G401 (cell line): ENCODE measurements at regions not wholly inside any gene's neighbourhood (a gene's known extent, or its start where the extent isn't known, plus 50 kb on each side); places are given as distances from the start of the nearest gene placed in this dataset.

ENCODE experiments used
- DNase-seq: peaks from one replicate; pipeline ENCODE4 v3.0.0-alpha.2; 2015; ENCODE audit warnings: low spot score
- in situ Hi-C: cut with HindIII; loops from 2 replicates; pipeline ENCODE4 v1.10.0; 2016; ENCODE audit warnings: low sequenced_read_pairs, mixed read lengths

DNA sequence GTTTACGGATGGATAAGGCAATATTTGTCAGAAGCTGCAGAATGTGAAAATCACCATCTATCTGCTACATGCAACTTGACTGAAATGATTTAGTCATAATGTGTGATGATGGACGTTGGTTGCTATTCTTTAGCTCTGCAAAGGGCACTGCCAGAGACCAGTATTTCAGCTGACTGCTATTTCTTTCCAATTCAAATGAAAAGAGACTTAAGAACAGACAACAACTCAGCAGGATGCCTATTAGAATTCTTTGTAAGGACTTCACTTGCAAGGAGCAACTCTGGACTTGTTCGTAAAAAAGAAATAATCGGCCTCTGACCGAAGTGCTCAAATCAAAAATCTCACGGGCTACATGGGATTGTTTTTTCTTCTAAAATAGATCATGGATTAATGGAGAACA, 262.7 kb downstream of the DHX15 start:
- in situ Hi-C loops = no loop called here
- DNase-seq = peak; percentile 48

DNA sequence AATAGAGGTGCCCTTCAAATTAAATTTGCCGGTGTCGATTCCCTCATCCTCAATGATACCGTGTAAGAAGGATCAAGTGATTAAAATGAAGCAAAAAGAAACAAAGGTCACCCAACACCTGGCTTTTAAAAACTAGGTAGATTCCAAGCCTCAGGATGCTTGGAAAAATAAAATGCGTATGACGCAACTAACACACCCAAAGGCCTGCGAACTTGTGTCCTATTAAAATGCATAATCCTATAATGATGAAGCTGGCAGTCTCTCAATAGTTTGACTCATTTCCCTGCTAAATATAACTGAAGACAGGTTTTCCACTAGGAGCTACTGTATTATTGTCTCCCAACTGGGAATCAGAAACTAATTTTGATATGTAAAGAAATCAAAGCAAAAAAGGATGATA, 263.2 kb downstream of the DHX15 start:
- DNase-seq = no peak
- in situ Hi-C loops = no loop called here

DNA sequence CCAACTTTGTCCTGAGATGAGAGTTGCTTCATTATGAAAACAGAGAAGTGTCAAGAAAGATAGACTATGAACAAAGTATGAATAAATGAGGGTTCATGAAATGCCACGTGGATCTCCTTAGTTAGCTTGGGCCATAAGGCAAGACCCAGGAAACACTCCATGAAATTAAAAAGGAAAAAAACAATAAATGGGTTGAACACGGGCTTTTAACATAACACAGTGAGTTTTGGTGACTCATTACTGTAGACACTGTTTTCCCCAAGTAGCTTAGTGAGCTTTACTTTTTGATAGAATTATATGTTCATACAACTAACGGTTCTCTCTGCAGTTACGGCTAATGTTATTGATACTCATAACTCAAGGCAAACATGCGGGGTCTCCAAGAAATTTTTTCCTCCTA, 265.0 kb downstream of the DHX15 start:
- no peak for DNase-seq
- in situ Hi-C loops = no loop called here

DNA sequence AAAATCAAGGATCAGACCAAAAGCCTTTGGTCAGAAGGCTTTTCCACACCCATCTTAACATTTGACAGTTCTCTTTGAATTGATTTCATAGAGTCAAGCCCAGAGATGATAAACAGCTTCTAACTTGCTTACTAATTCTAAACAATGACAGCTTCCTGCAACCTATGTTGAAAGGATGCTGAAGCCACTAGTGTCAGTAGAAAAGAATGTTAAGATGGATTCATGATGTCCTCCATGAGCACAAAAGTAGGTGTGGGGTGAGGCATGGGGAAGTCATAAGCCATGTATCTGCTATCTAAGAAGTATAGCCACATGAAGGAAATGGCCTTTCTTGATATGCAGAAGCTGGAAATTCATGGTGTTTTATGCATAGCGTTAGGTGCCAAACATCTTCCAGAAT, 269.3 kb downstream of the DHX15 start:
- in situ Hi-C loops = no loop called here
- no peak for DNase-seq

DNA sequence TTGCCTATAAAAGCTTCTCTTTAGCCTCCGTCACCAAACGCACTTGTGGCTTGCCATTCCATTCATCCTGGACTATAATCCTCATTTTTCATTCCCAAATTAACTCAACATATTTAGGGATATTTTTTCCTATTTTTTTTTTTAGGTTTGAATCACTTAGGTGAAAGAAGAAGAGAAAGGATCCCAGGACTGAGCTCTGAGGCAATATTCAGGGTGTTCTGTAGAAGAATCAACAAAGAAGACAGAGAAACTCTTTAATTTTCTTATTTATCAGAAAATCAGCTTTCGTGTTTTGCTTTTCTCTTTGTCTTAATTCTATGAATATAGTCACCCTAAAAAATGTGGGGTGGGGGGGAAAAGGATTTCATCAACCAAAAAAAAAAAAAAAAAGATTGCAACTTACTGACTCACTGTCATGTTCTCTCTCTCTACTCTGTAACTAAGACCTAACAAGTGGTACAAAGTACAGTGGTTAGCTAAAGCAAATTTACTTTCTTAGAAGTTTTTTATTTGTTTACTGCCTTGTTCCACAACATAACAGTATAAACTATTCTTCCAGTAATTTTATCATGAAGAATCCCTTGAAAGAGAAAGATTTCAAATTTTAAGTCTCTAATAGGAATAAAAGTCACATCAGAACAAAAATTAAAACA, 272.0 kb downstream of the DHX15 start:
- DNase-seq = no peak
- in situ Hi-C loops = no loop called here

DNA sequence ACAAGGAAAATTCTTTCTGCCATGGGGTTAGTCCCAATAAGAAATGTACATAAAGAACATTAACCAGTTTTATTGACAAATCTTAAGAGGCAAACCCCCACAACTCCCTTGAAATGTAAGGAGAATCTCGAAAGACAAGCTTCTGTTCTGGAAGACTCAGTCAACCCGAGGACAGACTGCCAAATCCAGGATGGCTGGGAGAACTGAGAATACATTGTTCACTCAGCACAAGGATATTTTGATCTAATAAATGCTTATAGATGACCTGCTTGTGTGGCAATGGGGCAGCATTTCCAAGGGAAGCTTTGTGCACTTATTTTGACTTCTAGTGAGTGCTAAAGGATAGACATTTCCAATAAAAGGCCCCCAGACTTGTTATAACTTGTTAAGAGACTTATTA, 280.4 kb downstream of the DHX15 start:
- in situ Hi-C loops = no loop called here
- no peak for DNase-seq

DNA sequence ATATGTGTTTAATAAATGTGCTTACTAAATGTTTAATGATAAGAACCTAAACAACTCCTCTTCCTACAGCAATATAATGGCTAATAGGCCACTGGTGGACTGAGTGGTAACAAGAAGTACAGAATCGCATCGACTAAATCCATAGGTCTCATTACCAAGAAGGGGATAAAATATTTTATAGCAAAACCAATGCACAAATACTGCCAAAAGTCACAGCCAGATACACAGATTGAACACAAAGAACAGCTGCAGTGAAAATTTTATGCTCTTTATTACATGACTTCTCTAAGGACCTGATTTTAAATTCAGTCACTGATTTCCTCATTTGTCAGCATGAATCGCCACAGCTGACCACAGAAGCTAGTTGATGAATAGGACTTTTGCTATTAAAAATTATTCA, 285.4 kb downstream of the DHX15 start:
- DNase-seq = no peak
- in situ Hi-C loops = no loop called here

DNA sequence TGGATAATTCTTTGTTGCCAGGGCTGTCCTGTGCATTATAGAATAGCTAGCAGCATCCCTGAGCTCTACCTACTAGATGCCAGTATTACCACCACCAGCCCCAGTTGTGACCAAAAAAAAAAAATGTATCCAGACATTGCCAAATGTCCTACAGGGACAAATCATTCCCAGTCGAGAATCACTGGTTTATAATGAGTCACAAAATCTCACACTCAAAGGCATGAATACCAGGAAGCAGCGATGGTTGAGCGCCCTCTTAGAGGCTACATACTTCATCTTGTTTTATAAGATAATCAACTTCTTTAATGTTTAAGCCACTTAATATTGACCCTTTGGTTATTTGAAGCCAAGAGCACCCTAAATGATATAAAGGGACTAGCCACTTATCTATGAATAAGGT, 297.3 kb downstream of the DHX15 start:
- DNase-seq = no peak
- in situ Hi-C loops = no loop called here

DNA sequence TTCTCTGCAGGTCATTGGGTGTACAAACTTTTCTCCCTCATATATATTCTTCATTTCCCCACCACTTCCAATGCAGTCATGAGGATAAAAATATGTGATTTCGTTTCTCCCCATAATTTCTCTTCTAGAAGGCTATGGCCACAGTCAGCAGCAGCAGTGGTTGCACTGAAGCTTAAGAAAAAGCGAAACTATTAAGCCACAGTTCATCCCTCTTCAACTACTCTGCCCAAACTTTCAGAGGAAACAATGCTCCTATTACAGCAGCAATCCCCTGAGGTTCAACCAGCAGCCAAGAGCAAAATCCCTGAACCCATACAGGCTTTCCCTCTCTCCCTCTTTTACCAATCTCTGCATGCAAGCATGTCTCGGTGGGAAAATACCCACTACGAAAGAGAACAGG, 298.6 kb downstream of the DHX15 start:
- in situ Hi-C loops = no loop called here
- no peak for DNase-seq

DNA sequence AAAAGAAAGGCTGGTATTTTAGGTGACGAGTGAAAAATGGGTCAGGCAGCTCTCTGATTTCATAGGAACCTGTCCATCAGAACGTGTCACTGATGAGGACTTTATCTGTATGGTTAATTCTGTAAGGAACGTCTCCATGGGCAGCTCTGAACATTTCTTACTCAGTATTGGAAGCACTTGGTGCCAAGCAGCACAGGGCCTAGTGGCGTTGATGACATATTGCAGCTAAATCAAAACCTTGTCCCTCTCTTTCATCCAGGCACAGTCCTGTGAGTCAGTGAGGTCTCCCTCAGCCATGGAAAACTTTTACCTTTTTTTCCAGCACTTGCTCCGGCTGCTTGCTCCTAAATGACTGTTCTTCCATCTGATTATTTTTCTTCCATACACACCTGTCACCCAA, 301.9 kb downstream of the DHX15 start:
- no peak for DNase-seq
- in situ Hi-C loops = no loop called here

DNA sequence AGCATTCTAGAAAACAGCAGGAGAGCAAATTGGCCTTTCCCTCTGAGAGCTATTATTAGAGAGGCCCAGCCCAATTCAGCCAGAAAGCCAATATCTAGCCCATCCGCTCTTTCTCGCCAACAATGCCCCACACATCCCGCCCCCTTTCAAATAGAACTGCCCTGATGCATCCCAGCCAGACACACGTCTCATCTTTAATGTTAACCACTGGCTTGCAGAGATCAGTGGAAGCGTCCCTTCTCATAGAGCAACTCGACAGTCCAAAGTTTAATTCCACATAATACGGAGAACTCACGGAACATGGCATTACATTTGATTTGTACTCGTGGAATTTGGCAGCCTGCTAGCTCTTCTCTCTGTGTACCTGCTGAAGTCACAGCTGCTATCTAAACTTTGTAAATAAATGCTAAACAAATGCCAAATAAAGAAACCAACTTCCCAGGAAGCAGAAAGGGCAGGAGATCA, 304.4 kb downstream of the DHX15 start:
- in situ Hi-C loops = no loop called here
- no peak for DNase-seq

DNA sequence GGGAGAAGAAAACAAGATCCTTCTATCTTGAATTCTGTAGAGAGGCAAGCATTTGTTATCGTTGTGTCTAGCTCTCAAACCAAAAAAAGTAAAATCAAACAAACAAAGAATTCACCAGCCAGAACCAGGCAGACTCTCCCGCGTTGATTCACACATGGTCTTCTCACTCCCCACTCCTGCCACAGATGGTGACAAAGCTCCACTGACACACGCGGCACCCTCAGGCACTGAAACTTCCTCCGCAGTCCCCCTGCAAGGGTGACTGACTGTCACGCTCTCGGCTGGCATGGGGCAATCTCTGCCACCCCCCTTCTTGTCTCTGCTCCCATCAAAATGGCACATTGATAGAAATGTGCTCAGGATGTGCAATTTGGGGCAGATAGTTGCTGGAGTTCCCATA, 304.9 kb downstream of the DHX15 start:
- DNase-seq = peak; percentile 69
- in situ Hi-C loops = no loop called here

DNA sequence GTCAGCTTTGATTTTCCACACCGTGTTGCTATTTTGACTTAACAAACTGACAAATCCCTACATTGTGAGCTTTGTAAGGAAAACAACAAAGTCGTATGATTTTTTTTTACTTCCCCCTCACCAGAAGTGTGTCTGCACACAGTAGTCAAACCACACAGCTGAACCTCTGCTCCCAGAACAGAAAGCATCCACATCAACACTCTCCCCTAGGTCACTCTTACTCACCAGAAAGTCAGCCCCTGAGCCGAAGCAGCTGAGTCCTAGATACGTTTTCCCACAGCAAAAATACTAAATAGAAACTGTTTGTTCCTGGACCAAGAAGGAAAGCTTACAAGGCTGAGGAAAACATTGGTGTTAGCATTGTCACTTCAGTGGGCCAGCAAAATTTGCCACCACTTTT, 305.7 kb downstream of the DHX15 start:
- DNase-seq = no peak
- in situ Hi-C loops = no loop called here

DNA sequence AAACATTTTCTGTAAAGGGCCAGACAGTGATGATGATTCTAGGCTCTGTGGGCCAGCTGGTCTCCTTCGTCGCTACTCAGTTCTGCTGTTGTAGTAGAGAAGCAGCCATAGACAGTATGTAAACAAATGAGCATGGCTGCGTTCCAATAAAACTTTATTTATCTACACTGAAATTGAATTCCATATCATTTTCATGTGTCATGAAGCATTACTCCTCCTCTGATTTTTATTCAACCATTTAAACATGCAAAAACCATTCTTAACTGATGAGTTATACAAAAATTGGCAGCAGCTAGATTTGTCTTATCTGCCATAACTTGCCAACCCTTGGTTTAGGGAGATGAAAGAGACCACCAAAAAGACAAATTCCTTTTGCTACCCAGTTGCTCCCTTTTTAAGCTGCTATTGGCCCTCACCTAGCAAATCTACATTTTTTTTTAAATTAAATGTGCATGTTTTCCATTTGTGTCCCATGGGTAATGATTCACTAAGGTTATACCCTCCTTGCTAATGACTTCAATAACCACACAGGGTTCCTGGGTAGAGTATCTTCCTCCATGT, 309.9 kb downstream of the DHX15 start:
- in situ Hi-C loops = no loop called here
- no peak for DNase-seq

DNA sequence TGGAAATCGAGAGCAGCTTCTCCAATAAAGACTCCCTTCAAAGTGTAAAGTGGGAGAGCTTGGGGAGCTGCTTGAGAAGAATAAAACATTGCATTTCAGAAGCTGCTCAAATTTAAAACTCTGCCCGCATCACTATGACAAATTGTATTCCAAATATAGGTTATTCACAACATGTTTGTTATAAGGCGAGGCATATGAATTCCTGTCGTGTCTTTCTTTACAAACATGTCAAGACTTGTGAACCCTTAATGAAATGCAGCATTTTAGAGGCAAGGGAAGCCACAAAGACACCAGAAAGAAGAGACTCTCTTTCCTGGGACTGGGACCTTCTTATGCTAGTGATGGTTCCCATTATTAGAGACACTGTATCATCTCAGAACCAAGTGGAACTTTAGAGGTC, 311.2 kb downstream of the DHX15 start:
- in situ Hi-C loops = no loop called here
- no peak for DNase-seq

DNA sequence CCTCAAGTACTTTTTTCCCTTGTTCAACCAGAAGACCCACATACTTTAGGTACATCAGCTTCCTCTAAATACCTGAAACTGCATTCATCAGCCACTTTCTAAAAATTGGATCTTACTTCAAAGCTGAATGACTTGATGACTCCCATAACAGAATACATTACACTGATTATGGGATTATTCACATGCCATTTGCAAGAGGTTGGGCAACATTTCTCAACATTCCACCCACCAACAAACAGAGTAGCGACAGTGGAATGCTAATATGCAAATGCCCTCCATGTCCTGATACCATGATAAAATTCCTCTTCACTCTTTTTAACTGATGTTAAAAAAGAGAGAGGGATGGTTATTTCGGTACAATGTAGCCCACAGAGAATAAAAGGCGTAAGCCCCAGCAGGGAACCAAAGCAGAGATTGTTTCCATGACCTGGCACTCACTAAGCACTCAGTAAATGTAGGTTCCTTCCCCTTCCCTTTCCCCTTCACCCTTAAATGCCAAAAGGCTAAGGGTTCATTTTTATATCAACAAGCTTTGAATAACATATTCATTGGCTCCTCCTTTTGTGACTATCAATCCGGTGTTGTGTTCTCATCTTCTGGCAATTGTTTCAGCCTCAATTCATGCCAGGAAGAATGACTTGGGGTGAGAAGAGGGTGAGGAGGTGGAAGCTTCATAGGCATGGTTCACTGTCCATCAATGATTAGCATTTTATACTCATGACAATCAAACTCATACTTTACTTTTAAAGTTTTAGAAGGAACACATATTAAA, 317.2 kb downstream of the DHX15 start:
- no peak for DNase-seq
- in situ Hi-C loops = no loop called here

DNA sequence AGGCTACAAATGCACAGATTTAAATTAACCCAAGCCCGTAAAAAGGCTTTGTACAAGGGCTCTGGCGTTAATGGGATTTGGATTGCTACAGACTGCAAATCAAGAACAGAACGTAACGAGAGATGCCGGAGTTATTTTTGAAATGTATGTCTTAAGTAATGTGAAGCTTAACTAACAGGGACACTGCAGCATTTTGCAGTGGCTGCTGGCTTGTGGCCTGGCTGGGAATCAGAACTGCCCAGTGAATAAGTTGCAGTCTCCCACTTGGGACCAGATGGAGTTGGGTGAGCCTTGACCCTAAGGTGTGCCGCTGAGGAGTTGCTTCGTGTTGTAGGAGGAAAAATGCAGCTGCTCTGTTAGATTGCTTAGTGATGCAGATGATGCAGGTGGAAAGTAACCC, 318.4 kb downstream of the DHX15 start:
- in situ Hi-C loops = no loop called here
- no peak for DNase-seq

DNA sequence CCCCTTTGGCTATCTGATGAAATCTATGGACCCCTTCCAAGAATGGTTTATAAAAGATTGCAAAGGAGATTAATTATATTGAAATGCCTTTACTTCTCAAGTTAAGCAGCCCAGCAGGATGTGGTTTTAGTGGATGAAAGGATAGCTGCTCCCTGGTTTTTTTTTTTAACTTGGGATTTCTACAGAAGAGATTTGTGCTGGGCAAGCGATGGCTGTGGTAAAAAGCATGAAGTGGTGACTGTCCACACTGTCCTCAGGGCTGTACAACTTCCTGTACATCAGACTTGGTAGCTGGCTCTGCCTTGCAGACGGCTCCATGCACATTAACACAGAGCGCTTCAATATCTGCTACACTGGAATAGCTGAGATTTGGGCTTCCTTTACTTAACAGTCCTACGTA, 321.7 kb downstream of the DHX15 start:
- no peak for DNase-seq
- in situ Hi-C loops = no loop called here

DNA sequence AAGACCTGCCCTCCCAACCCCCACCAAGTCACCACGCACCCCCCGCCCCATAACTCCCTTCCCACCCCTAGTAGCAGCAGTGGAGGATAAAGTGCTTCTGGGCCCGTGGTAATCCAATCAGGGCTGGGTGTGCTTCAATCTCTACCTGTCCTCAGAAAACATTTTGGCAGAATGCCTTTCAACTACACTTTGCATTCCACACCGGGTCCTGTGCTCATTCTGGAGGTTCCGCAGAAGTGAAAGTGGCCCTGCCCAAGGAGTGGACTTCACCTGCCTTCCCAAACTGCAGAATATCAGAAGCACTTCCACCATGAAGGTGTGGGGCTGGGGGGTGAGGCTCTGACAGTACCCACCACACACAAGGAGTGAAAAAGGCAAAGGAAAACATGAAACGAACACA, 322.3 kb downstream of the DHX15 start:
- no peak for DNase-seq
- in situ Hi-C loops = no loop called here

DNA sequence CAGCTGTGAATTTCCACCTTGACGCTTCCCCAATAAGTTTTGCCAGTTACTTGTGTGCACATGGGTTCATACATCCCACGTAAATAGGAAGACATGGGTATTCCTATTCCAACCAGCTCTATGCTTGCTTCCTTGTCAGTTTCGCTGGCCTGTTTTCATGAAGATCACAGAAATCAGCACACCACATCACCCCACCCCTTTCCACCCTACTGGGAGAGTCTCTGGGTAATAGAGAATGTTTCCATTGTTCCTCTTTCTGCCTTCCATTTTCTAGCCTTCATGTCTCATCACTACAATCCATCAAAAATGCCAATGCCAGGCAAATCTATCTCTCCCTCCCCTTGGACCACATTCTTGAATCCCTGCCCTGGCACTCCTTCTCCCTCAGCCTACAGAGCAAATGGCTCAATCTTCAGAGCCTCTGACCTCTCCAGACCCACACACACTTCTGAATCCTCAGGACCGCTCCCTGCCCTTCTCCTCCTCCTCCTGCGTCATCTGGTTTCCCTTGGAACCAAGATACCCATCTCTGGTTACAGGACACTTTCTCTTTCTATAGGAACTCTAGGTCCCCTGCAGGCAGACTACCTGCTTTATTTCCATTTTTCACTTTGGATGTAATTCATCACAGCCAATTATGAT, 323.3 kb downstream of the DHX15 start:
- in situ Hi-C loops = no loop called here
- DNase-seq = no peak
